ENCODE measurements at regions not wholly inside any gene's neighbourhood (a gene's known extent, or its start where the extent isn't known, plus 50 kb on each side); places are given as distances from the start of the nearest gene placed in this dataset.
A peak's percentile ranks its signal among the peaks of the same experiment; 100 is the strongest.
"Not testable (repeated sequence)": the region's sequence is repeated elsewhere in the genome, so short reads cannot be mapped to it uniquely, and the experiment has no call there.

DNA sequence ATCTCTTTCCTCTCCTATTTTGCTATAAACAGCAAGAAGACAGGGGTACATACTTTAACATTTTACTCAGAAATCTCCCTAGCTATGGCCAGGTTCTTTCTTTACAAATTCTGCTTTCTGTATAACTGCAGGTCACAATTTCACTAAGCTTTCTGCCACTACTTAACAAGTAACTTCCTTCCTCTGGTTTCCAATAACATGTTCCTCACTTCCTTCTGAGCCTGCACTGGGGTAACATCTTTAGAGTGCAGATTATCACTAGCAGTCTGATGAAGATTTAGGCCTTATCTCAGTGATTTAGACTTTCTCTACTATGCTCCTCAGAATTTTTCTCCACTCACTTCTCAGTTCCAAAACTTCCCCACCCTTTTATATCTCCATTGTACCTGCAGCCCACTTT, 1930.5 kb upstream of the AGA start:
- DNase-seq = no peak
- Histone ChIP-seq H3K27ac (ENCODE audit: low read depth in 1 of 2, low read length in 1 of 2) (no peak overlapping the region), H3K4me1 (ENCODE audit: control insufficient read depth in 5 of 5, insufficient read depth in 5 of 5, low read length in 5 of 5) (no peaks in the 10 kb centered on the region), H3K27me3 (ENCODE audit: control insufficient read depth in 3 of 3, insufficient read depth in 3 of 3, low read length in 2 of 3) (no peaks in the 10 kb centered on the region), H3K4me3 (no peak overlapping the region), H3K36me3 (ENCODE audit: control insufficient read depth in 4 of 4, insufficient read depth in 4 of 4, low read length in 4 of 4) (no peaks in the 10 kb centered on the region), H3K9ac (ENCODE audit: insufficient read depth in 1 of 2, low read length in 2 of 2) (no peak overlapping the region), H3K9me3 (ENCODE audit: control insufficient read depth in 4 of 4, insufficient read depth in 3 of 4, low read length in 3 of 4) (no peaks in the 10 kb centered on the region)
- TF ChIP-seq, protein P1, sequence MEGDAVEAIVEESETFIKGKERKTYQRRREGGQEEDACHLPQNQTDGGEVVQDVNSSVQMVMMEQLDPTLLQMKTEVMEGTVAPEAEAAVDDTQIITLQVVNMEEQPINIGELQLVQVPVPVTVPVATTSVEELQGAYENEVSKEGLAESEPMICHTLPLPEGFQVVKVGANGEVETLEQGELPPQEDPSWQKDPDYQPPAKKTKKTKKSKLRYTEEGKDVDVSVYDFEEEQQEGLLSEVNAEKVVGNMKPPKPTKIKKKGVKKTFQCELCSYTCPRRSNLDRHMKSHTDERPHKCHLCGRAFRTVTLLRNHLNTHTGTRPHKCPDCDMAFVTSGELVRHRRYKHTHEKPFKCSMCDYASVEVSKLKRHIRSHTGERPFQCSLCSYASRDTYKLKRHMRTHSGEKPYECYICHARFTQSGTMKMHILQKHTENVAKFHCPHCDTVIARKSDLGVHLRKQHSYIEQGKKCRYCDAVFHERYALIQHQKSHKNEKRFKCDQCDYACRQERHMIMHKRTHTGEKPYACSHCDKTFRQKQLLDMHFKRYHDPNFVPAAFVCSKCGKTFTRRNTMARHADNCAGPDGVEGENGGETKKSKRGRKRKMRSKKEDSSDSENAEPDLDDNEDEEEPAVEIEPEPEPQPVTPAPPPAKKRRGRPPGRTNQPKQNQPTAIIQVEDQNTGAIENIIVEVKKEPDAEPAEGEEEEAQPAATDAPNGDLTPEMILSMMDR (IDR thresholded peaks at IDR 0.05; ENCODE audit: control extremely low read depth, extremely low read depth) = no peak
- no peak for ATAC-seq (ENCODE audit: insufficient read depth, low FRiP score)

GRCh38 chr4:179378847-179379246, 1936.6 kb upstream of the AGA start:
- H3K36me3 ChIP-seq (ENCODE audit: control insufficient read depth in 4 of 4, insufficient read depth in 4 of 4, low read length in 4 of 4); ATAC-seq (ENCODE audit: insufficient read depth, low FRiP score): not testable (repeated sequence)
- 93 to 94% methylated on average over 3 of the region's 3 CpGs for WGBS, 2 donors

GRCh38 chr4:179392787-179393186, 1950.5 kb upstream of the AGA start:
- Histone ChIP-seq H3K4me1 (ENCODE audit: control insufficient read depth in 5 of 5, insufficient read depth in 5 of 5, low read length in 5 of 5) (no peaks in the 10 kb centered on the region), H3K27me3 (ENCODE audit: control insufficient read depth in 3 of 3, insufficient read depth in 3 of 3, low read length in 2 of 3) (no peaks in the 10 kb centered on the region), H3K9ac (ENCODE audit: insufficient read depth in 1 of 2, low read length in 2 of 2) (no peak overlapping the region), H3K9me3 (ENCODE audit: control insufficient read depth in 4 of 4, insufficient read depth in 3 of 4, low read length in 3 of 4) (no peaks in the 10 kb centered on the region), H3K4me3 (no peak overlapping the region), H3K27ac (ENCODE audit: low read depth in 1 of 2, low read length in 1 of 2) (no peak overlapping the region), H3K36me3 (ENCODE audit: control insufficient read depth in 4 of 4, insufficient read depth in 4 of 4, low read length in 4 of 4) (no peaks in the 10 kb centered on the region)
- TF ChIP-seq, protein P1 (IDR thresholded peaks at IDR 0.05; ENCODE audit: control extremely low read depth, extremely low read depth) = no peak
- DNase-seq = no peak
- ATAC-seq (ENCODE audit: insufficient read depth, low FRiP score) = no peak
- WGBS, 2 donors = 87 to 91% methylated on average over 4 of the region's 4 CpGs

More at GRCh38 chr4:179378847-179379246, 1936.6 kb upstream of the AGA start:
- H3K9me3 ChIP-seq (ENCODE audit: control insufficient read depth in 4 of 4, insufficient read depth in 3 of 4, low read length in 3 of 4); H3K27ac ChIP-seq (ENCODE audit: low read depth in 1 of 2, low read length in 1 of 2); H3K4me1 ChIP-seq (ENCODE audit: control insufficient read depth in 5 of 5, insufficient read depth in 5 of 5, low read length in 5 of 5); H3K27me3 ChIP-seq (ENCODE audit: control insufficient read depth in 3 of 3, insufficient read depth in 3 of 3, low read length in 2 of 3); DNase-seq; H3K9ac ChIP-seq (ENCODE audit: insufficient read depth in 1 of 2, low read length in 2 of 2); H3K4me3 ChIP-seq: not testable (repeated sequence)

DNA sequence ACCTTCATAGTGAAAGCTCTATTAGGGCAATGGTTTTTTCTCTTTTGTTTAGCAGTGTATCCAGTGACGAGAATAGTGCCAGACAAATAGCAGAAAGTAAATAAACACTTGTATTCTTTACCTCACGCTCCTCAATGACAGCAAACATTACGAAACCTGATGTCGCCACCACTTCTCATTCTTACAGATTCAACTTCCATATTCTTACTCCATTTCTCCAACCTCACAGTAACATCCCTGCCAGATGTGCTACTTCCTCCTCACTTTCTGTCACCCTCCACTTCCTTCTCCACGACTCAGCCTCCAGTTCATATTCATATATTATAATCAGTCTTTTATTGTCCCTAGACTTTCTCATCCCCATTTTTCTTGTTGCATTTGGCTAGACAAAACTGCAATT, 1956.2 kb upstream of the AGA start:
- Histone ChIP-seq H3K4me1 (ENCODE audit: control insufficient read depth in 5 of 5, insufficient read depth in 5 of 5, low read length in 5 of 5) (no peaks in the 10 kb centered on the region), H3K9me3 (ENCODE audit: control insufficient read depth in 4 of 4, insufficient read depth in 3 of 4, low read length in 3 of 4) (no peaks in the 10 kb centered on the region), H3K27me3 (ENCODE audit: control insufficient read depth in 3 of 3, insufficient read depth in 3 of 3, low read length in 2 of 3) (no peaks in the 10 kb centered on the region), H3K27ac (ENCODE audit: low read depth in 1 of 2, low read length in 1 of 2) (no peak overlapping the region), H3K9ac (ENCODE audit: insufficient read depth in 1 of 2, low read length in 2 of 2) (no peak overlapping the region), H3K36me3 (ENCODE audit: control insufficient read depth in 4 of 4, insufficient read depth in 4 of 4, low read length in 4 of 4) (no peaks in the 10 kb centered on the region), H3K4me3 (no peak overlapping the region)
- ATAC-seq (ENCODE audit: insufficient read depth, low FRiP score) = no peak
- DNase-seq = peak in 1 of 3 donors; percentile 14
- WGBS, 2 donors = 36 to 51% methylated on average over 5 of the region's 5 CpGs
- TF ChIP-seq, protein P1 (IDR thresholded peaks at IDR 0.05; ENCODE audit: control extremely low read depth, extremely low read depth) = no peak
